HEK293 (cell line): ENCODE measurements at regions not wholly inside any gene's neighbourhood (a gene's known extent, or its start where the extent isn't known, plus 50 kb on each side); places are given as distances from the start of the nearest gene placed in this dataset.

Experiments
- CTCF ChIA-PET: fragments of 350-600 bp; formaldehyde crosslinking; extraction: SDS; loops from one replicate; lab custom pipeline; 2021; ENCODE audit warnings: antibody characterized with exemption; lab: Yijun Ruan, JAX
- POLR2A ChIA-PET: fragments of 300-600 bp; formaldehyde crosslinking; extraction: SDS; loops from one replicate; lab custom pipeline; 2020; ENCODE audit warnings: antibody characterized with exemption, inconsistent platforms; lab: Yijun Ruan, JAX
- H3K27ac ChIP-seq: fragments of 200-500 bp; sonication (Bioruptor generic); 2 replicates; pipeline ENCODE4 v1.5.1; 2014; ENCODE audit warnings: low read depth, low read length, control low read depth, inconsistent platforms; ENCODE audit errors: extremely low read depth
- H3K36me3 ChIP-seq, 2 experiments: fragments of 200-500 bp in 1 of 2; sonication (Bioruptor generic) in 1 of 2; 1 replicate in 1 of 2; 2 replicates in 1 of 2; pipeline ENCODE4 v1.5.1; 2014 to 2017; ENCODE audit warnings: inconsistent platforms in 2 of 2, low read length in 2 of 2; ENCODE audit not compliant: control insufficient read depth in 2 of 2, insufficient read depth in 1 of 2
- H3K4me1 ChIP-seq: fragments of 200-500 bp; sonication (Bioruptor generic); 2 replicates; pipeline ENCODE4 v1.5.1; 2014; ENCODE audit warnings: mild to moderate bottlenecking, low read length, inconsistent platforms; ENCODE audit not compliant: control insufficient read depth, insufficient read depth
- H3K4me3 ChIP-seq: 2 replicates; pipeline ENCODE4 v1.5.1; 2011; ENCODE audit warnings: low read depth, mild to moderate bottlenecking, control low read depth, low read length, moderate library complexity
- H3K9me3 ChIP-seq: fragments of 200-500 bp; sonication (Bioruptor generic); 2 replicates; pipeline ENCODE4 v1.5.1; 2014; ENCODE audit warnings: low read depth, low read length, inconsistent platforms; ENCODE audit not compliant: control insufficient read depth, insufficient read depth
- EGR2 ChIP-seq: fragments of 450-650 bp; formaldehyde crosslinking; IDR thresholded peaks from 2 replicates; pipeline ENCODE4 v1.5.1; 2016; ENCODE audit warnings: low read depth, missing biosample characterization, missing genetic modification characterization
- FEZF1 ChIP-seq: fragments of 450-650 bp; formaldehyde crosslinking; IDR thresholded peaks from 2 replicates; pipeline ENCODE4 v1.5.1; 2016; ENCODE audit warnings: missing biosample characterization, missing genetic modification characterization
- GLIS1 ChIP-seq: fragments of 450-650 bp; formaldehyde crosslinking; IDR thresholded peaks from 2 replicates; pipeline ENCODE4 v1.5.1; 2016; ENCODE audit warnings: missing biosample characterization, missing genetic modification characterization
- HOXA7 ChIP-seq: sonication (generic); formaldehyde crosslinking; IDR thresholded peaks from 2 replicates; pipeline ENCODE4 v1.8.1; 2022; ENCODE audit warnings: missing genetic modification reagents, borderline replicate concordance
- IKZF3 ChIP-seq: fragments of 450-650 bp; IDR thresholded peaks from 2 replicates; pipeline ENCODE4 v1.5.0; 2018; ENCODE audit warnings: missing biosample characterization, mild to moderate bottlenecking, missing genetic modification characterization, moderate library complexity
- KLF8 ChIP-seq: fragments of 450-650 bp; formaldehyde crosslinking; IDR thresholded peaks from 2 replicates; pipeline ENCODE4 v1.5.1; 2016; ENCODE audit warnings: missing biosample characterization, missing genetic modification characterization
- SALL2 ChIP-seq: fragments of 450-650 bp; formaldehyde crosslinking; IDR thresholded peaks from 2 replicates; pipeline ENCODE4 v1.5.0; 2017; ENCODE audit warnings: missing biosample characterization, mild to moderate bottlenecking, missing genetic modification characterization, borderline replicate concordance
- YY2 ChIP-seq: fragments of 450-650 bp; formaldehyde crosslinking; IDR thresholded peaks from 2 replicates; pipeline ENCODE4 v1.5.1; 2016; ENCODE audit warnings: missing biosample characterization, missing genetic modification characterization
- ZBTB1 ChIP-seq: fragments of 450-650 bp; formaldehyde crosslinking; IDR thresholded peaks from 2 replicates; pipeline ENCODE4 v1.5.1; 2016; ENCODE audit warnings: missing biosample characterization, missing genetic modification characterization
- ZNF121 ChIP-seq: fragments of 450-650 bp; formaldehyde crosslinking; IDR thresholded peaks from 2 replicates; pipeline ENCODE4 v1.5.1; 2016; ENCODE audit warnings: missing biosample characterization, missing genetic modification characterization
- ZNF140 ChIP-seq: fragments of 450-650 bp; formaldehyde crosslinking; IDR thresholded peaks from 2 replicates; pipeline ENCODE4 v1.5.1; 2016; ENCODE audit warnings: missing biosample characterization, missing genetic modification characterization
- ZNF16 ChIP-seq: fragments of 450-650 bp; formaldehyde crosslinking; IDR thresholded peaks from 2 replicates; pipeline ENCODE4 v1.5.1; 2016; ENCODE audit warnings: low read depth, missing biosample characterization, missing genetic modification characterization
- ZNF274 ChIP-seq, 2 experiments: fragments of 200-500 bp in 1 of 2; fragments of 450-650 bp in 1 of 2; sonication (Bioruptor generic) in 1 of 2; formaldehyde crosslinking in 1 of 2; IDR thresholded peaks; 2 replicates each; pipeline versions ENCODE4 v1.5.1 to v1.6.1; 2014 to 2016; ENCODE audit warnings: borderline replicate concordance in 1 of 2, inconsistent platforms in 1 of 2, low read length in 1 of 2, missing biosample characterization in 1 of 2, missing genetic modification characterization in 1 of 2
- ZNF292 ChIP-seq: fragments of 450-650 bp; formaldehyde crosslinking; IDR thresholded peaks from 2 replicates; pipeline ENCODE4 v1.5.1; 2016; ENCODE audit warnings: low read depth, missing biosample characterization, missing genetic modification characterization, borderline replicate concordance
- ZNF473 ChIP-seq: fragments of 450-650 bp; formaldehyde crosslinking; IDR thresholded peaks from 2 replicates; pipeline ENCODE4 v1.5.1; 2017; ENCODE audit warnings: missing biosample characterization, missing genetic modification characterization
- ZNF529 ChIP-seq: fragments of 450-650 bp; formaldehyde crosslinking; IDR thresholded peaks from 2 replicates; pipeline ENCODE4 v1.5.1; 2017; ENCODE audit warnings: missing genetic modification characterization, missing biosample characterization; ENCODE audit not compliant: insufficient replicate concordance
- ZNF571 ChIP-seq: fragments of 450-650 bp; formaldehyde crosslinking; IDR thresholded peaks from 2 replicates; pipeline ENCODE4 v1.5.0; 2017; ENCODE audit warnings: missing biosample characterization, missing genetic modification characterization
- ZNF621 ChIP-seq: fragments of 450-650 bp; formaldehyde crosslinking; IDR thresholded peaks from 2 replicates; pipeline ENCODE4 v1.5.1; 2017; ENCODE audit warnings: missing biosample characterization, missing genetic modification characterization
- ZNF626 ChIP-seq: fragments of 450-650 bp; sonication (Bioruptor Pico); formaldehyde crosslinking; IDR thresholded peaks from 2 replicates; pipeline ENCODE4 v1.5.1; 2018; ENCODE audit warnings: missing biosample characterization, missing genetic modification characterization, inconsistent platforms
- ZNF660 ChIP-seq: fragments of 450-650 bp; IDR thresholded peaks from 2 replicates; pipeline ENCODE4 v1.5.1; 2018; ENCODE audit warnings: missing biosample characterization, mild to moderate bottlenecking, missing genetic modification characterization
- ZNF701 ChIP-seq: fragments of 450-650 bp; formaldehyde crosslinking; IDR thresholded peaks from 2 replicates; pipeline ENCODE4 v1.5.1; 2016; ENCODE audit warnings: missing biosample characterization, missing genetic modification characterization
- ZNF747 ChIP-seq: fragments of 450-650 bp; formaldehyde crosslinking; IDR thresholded peaks from 2 replicates; pipeline ENCODE4 v1.5.1; 2016; ENCODE audit warnings: missing biosample characterization, missing genetic modification characterization
- ZNF843 ChIP-seq: fragments of 450-650 bp; formaldehyde crosslinking; IDR thresholded peaks from 2 replicates; pipeline ENCODE4 v1.5.1; 2016; ENCODE audit warnings: missing biosample characterization, missing genetic modification characterization
- ZSCAN16 ChIP-seq: fragments of 450-650 bp; formaldehyde crosslinking; IDR thresholded peaks from 2 replicates; pipeline ENCODE4 v1.5.1; 2016; ENCODE audit warnings: missing biosample characterization, missing genetic modification characterization
- ZSCAN23 ChIP-seq: fragments of 450-650 bp; formaldehyde crosslinking; IDR thresholded peaks from 2 replicates; pipeline ENCODE4 v1.5.1; 2016; ENCODE audit warnings: missing biosample characterization, missing genetic modification characterization
- TF ChIP-seq, protein P1 (sequence below): fragments of 450-650 bp; formaldehyde crosslinking; optimal IDR thresholded peaks from 2 replicates; pipeline ENCODE3; 2016; ENCODE audit warnings: missing biosample characterization, mild to moderate bottlenecking, missing genetic modification characterization
- TF ChIP-seq, protein P2 (sequence below): fragments of 450-650 bp; formaldehyde crosslinking; IDR thresholded peaks from 2 replicates; pipeline ENCODE4 v1.5.1; 2016; ENCODE audit warnings: missing biosample characterization, missing genetic modification characterization
- TF ChIP-seq, protein P3 (sequence below): sonication (generic); formaldehyde crosslinking; IDR thresholded peaks from 2 replicates; pipeline ENCODE4 v1.8.1; 2022; ENCODE audit warnings: mild to moderate bottlenecking, moderate library complexity, missing genetic modification reagents
- TF ChIP-seq, protein P4 (sequence below): fragments of 450-650 bp; formaldehyde crosslinking; IDR thresholded peaks from 2 replicates; pipeline ENCODE4 v1.5.1; 2016; ENCODE audit warnings: missing biosample characterization, missing genetic modification characterization

DNA sequence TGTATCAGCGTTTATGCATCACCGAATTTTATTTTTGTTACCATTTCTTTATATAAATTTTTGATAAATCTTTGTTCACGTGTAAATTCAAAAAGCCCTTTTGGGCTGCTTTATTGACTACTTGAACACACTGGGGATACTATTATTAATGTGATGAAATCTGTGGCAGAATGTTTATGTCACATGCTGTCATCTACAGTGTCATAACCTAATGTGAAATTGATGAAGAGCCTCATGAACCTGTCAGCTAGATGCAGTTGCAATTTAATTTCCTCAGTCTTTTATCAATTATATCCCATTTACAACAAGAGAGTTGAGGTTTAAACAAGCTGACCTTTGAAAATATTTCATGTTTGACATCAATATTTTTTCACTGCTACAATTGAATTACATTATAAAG is 1100.4 kb upstream of the COX7C start (continued):
- TF ChIP-seq ZNF747 (tag by site-specific recombination) = no peak
- no peak for TF ChIP-seq ZNF621 (tag by site-specific recombination)
- no peak for TF ChIP-seq ZNF274 (IDR thresholded peaks at IDR 0.05; ENCODE audit: low read length)
- TF ChIP-seq ZNF274 (tag by site-specific recombination; IDR thresholded peaks at IDR 0.05; ENCODE audit: borderline replicate concordance) = no peak
- TF ChIP-seq ZNF660 (tag by site-specific recombination) = no peak
- no peak for TF ChIP-seq YY2 (tag by site-specific recombination)
- no peak for TF ChIP-seq ZSCAN23 (tag by site-specific recombination)
- TF ChIP-seq ZBTB1 (tag by site-specific recombination) = no peak
- TF ChIP-seq ZNF626 (tag by site-specific recombination) = no peak
- no peak for TF ChIP-seq ZNF529 (tag by site-specific recombination)
- TF ChIP-seq ZNF571 (tag by site-specific recombination) = no peak
- TF ChIP-seq ZNF16 (tag by site-specific recombination) = no peak
- TF ChIP-seq ZNF473 (tag by site-specific recombination) = no peak
- no peak for TF ChIP-seq EGR2 (tag by site-specific recombination)
- TF ChIP-seq, protein P1, sequence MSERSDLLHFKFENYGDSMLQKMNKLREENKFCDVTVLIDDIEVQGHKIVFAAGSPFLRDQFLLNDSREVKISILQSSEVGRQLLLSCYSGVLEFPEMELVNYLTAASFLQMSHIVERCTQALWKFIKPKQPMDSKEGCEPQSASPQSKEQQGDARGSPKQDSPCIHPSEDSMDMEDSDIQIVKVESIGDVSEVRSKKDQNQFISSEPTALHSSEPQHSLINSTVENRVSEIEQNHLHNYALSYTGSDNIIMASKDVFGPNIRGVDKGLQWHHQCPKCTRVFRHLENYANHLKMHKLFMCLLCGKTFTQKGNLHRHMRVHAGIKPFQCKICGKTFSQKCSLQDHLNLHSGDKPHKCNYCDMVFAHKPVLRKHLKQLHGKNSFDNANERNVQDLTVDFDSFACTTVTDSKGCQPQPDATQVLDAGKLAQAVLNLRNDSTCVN (tag by site-specific recombination) = no peak

DNA sequence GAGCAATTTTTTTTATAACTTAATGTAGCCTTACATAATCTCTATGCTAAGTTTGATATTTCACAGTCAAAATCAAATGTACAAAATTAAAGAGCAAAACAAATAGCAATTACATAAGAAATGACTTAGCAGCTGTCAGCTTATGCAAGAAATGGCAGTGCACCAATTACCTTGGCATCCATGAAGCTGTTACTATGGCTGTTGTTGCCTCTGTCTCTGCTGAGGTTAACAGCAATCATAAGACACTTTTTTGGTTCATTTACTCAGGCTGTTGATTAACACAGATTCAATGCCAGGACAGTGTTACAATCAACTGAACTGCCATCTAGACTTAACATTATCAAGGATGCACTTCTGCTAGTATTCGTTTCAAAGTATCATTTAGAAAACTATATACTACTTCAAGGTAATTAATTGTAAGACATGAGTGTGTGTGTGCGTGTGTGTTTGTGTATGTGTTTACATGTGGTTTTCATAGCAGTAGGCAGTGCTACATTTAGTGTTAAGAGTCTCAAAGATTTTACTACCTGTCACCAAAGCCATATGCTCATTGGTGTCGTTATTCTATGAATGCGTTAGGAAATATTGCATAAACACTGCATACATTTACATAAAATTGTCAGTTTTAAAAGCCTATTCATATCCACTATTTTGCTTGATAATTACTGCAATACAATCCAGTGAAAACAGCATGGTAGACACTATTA is 1084.2 kb upstream of the COX7C start:
- Histone ChIP-seq H3K4me3 (no peak overlapping the region), H3K4me1 (no peaks in the 10 kb centered on the region), H3K36me3 (no peaks in the 10 kb centered on the region), H3K27ac (no peak overlapping the region), H3K9me3 (no peaks in the 10 kb centered on the region)
- CTCF ChIA-PET = no interaction called here
- POLR2A ChIA-PET = no interaction called here
- no peak for TF ChIP-seq ZNF701 (tag by site-specific recombination)
- no peak for TF ChIP-seq ZNF121 (tag by site-specific recombination)
- no peak for TF ChIP-seq ZSCAN16
- TF ChIP-seq SALL2 (tag by site-specific recombination) = no peak
- no peak for TF ChIP-seq EGR2 (tag by site-specific recombination)
- TF ChIP-seq, protein P2, sequence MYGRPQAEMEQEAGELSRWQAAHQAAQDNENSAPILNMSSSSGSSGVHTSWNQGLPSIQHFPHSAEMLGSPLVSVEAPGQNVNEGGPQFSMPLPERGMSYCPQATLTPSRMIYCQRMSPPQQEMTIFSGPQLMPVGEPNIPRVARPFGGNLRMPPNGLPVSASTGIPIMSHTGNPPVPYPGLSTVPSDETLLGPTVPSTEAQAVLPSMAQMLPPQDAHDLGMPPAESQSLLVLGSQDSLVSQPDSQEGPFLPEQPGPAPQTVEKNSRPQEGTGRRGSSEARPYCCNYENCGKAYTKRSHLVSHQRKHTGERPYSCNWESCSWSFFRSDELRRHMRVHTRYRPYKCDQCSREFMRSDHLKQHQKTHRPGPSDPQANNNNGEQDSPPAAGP (tag by site-specific recombination) = no peak
- TF ChIP-seq ZNF843 (tag by site-specific recombination) = no peak
- TF ChIP-seq, protein P1 (tag by site-specific recombination) = no peak
- no peak for TF ChIP-seq KLF8 (tag by site-specific recombination)
- no peak for TF ChIP-seq IKZF3 (tag by site-specific recombination)
- TF ChIP-seq FEZF1 (tag by site-specific recombination) = no peak
- TF ChIP-seq HOXA7 (CRISPR knock-in tag) = no peak
- TF ChIP-seq ZNF292 (tag by site-specific recombination) = no peak
- TF ChIP-seq GLIS1 (tag by site-specific recombination) = no peak
- TF ChIP-seq ZSCAN23 (tag by site-specific recombination) = no peak
- no peak for TF ChIP-seq ZNF140 (tag by site-specific recombination)
- TF ChIP-seq, protein P3, sequence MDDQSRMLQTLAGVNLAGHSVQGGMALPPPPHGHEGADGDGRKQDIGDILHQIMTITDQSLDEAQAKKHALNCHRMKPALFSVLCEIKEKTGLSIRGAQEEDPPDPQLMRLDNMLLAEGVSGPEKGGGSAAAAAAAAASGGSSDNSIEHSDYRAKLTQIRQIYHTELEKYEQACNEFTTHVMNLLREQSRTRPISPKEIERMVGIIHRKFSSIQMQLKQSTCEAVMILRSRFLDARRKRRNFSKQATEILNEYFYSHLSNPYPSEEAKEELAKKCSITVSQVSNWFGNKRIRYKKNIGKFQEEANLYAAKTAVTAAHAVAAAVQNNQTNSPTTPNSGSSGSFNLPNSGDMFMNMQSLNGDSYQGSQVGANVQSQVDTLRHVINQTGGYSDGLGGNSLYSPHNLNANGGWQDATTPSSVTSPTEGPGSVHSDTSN (CRISPR knock-in tag) = no peak
- TF ChIP-seq, protein P4, sequence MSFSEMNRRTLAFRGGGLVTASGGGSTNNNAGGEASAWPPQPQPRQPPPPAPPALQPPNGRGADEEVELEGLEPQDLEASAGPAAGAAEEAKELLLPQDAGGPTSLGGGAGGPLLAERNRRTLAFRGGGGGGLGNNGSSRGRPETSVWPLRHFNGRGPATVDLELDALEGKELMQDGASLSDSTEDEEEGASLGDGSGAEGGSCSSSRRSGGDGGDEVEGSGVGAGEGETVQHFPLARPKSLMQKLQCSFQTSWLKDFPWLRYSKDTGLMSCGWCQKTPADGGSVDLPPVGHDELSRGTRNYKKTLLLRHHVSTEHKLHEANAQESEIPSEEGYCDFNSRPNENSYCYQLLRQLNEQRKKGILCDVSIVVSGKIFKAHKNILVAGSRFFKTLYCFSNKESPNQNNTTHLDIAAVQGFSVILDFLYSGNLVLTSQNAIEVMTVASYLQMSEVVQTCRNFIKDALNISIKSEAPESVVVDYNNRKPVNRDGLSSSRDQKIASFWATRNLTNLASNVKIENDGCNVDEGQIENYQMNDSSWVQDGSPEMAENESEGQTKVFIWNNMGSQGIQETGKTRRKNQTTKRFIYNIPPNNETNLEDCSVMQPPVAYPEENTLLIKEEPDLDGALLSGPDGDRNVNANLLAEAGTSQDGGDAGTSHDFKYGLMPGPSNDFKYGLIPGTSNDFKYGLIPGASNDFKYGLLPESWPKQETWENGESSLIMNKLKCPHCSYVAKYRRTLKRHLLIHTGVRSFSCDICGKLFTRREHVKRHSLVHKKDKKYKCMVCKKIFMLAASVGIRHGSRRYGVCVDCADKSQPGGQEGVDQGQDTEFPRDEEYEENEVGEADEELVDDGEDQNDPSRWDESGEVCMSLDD = no peak
